Lower leg skin (tissue), 3 donors: ENCODE measurements at regions not wholly inside any gene's neighbourhood (a gene's known extent, or its start where the extent isn't known, plus 50 kb on each side); places are given as distances from the start of the nearest gene placed in this dataset.

Source experiments
- CTCF ChIP-seq, 3 donors: fragments of 450-650 bp; IDR thresholded peaks; one replicate each; pipeline ENCODE4 v1.5.1; 2016; ENCODE audit warnings: antibody characterized with exemption in 3 of 3, mild to moderate bottlenecking in 3 of 3, moderate library complexity in 2 of 3
- POLR2A ChIP-seq, 2 donors: fragments of 450-650 bp; IDR thresholded peaks; one replicate each; pipeline ENCODE4 v1.6.1; 2016 to 2017; ENCODE audit warnings: antibody characterized with exemption in 2 of 2, mild to moderate bottlenecking in 1 of 2, moderate library complexity in 1 of 2

GRCh38 chr2:7945026-7945425, 736.8 kb upstream of the ID2 start:
- TF ChIP-seq CTCF (IDR thresholded peaks at IDR 0.05) (no peak), POLR2A (IDR thresholded peaks at IDR 0.05) (no peak)
